ENCODE measurements at regions not wholly inside any gene's neighbourhood (a gene's known extent, or its start where the extent isn't known, plus 50 kb on each side); places are given as distances from the start of the nearest gene placed in this dataset.
"Not testable (repeated sequence)": the region's sequence is repeated elsewhere in the genome, so short reads cannot be mapped to it uniquely, and the experiment has no call there.

- TF ChIP-seq ZFP3 (CRISPR knock-in tag; IDR thresholded peaks at IDR 0.05) (no peak), ZC3H10 (CRISPR knock-in tag; IDR thresholded peaks at IDR 0.05) (no peak), TCF4 (CRISPR knock-in tag; IDR thresholded peaks at IDR 0.05; ENCODE audit: borderline replicate concordance) (no peak), ESRRG (CRISPR knock-in tag; IDR thresholded peaks at IDR 0.05) (no peak), TSHZ2 (CRISPR knock-in tag; IDR thresholded peaks at IDR 0.05) (no peak), PATZ1 (CRISPR knock-in tag; IDR thresholded peaks at IDR 0.05; ENCODE audit: borderline replicate concordance) (no peak), SNAI2 (CRISPR knock-in tag; IDR thresholded peaks at IDR 0.05) (no peak), ZFP30 (CRISPR knock-in tag; IDR thresholded peaks at IDR 0.05) (no peak), OSR1 (CRISPR knock-in tag; IDR thresholded peaks at IDR 0.05) (no peak), ISL1 (CRISPR knock-in tag; IDR thresholded peaks at IDR 0.05) (no peak), ZNF8 (CRISPR knock-in tag; IDR thresholded peaks at IDR 0.05) (no peak), ARNTL (CRISPR knock-in tag; IDR thresholded peaks at IDR 0.05; ENCODE audit: borderline replicate concordance, low read depth) (no peak), ZNF70 (CRISPR knock-in tag; IDR thresholded peaks at IDR 0.05) (no peak), CSDC2 (CRISPR knock-in tag; IDR thresholded peaks at IDR 0.05) (no peak), RARB (CRISPR knock-in tag; IDR thresholded peaks at IDR 0.05) (no peak)
- TF ChIP-seq, protein P1, sequence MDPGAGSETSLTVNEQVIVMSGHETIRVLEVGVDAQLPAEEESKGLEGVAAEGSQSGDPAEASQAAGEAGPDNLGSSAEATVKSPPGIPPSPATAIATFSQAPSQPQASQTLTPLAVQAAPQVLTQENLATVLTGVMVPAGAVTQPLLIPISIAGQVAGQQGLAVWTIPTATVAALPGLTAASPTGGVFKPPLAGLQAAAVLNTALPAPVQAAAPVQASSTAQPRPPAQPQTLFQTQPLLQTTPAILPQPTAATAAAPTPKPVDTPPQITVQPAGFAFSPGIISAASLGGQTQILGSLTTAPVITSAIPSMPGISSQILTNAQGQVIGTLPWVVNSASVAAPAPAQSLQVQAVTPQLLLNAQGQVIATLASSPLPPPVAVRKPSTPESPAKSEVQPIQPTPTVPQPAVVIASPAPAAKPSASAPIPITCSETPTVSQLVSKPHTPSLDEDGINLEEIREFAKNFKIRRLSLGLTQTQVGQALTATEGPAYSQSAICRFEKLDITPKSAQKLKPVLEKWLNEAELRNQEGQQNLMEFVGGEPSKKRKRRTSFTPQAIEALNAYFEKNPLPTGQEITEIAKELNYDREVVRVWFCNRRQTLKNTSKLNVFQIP (CRISPR knock-in tag; IDR thresholded peaks at IDR 0.05; ENCODE audit: borderline replicate concordance, low read depth), result no peak
- ATAC-seq, result no peak
These were observed 972.9 kb downstream of the SLC6A15 start for GRCh38 chr12:83939718-83940117.

GRCh38 chr12:83933615-83934014 is 979.0 kb downstream of the SLC6A15 start:
- ATAC-seq, result no peak
- TF ChIP-seq, protein P1 (CRISPR knock-in tag; IDR thresholded peaks at IDR 0.05; ENCODE audit: borderline replicate concordance, low read depth), result no peak
- peak; percentile 93 for TF ChIP-seq ZNF8 (CRISPR knock-in tag; IDR thresholded peaks at IDR 0.05)

DNA sequence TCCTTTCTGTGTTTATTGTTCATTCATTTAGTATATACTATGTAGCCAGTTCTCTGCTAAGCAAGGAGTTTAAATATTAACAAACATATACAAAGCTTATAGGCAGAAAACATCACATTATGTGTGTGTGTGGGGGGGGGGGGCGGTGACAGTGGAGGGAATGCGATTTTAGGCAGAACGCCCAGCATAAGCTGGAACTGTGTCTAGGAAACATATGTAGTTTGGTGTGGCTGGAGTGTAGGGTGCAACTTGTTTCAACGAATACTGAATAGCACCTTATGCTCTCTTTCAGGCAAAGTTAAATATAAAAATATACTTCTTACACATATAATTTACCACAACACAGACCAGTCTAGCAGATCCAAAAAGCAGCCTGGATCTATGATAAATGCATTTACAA is 980.6 kb downstream of the SLC6A15 start:
- no peak for ATAC-seq

GRCh38 chr12:83931451-83931850 is 981.1 kb downstream of the SLC6A15 start:
- TF ChIP-seq CSDC2 (CRISPR knock-in tag; IDR thresholded peaks at IDR 0.05) (no peak), TOX (CRISPR knock-in tag; IDR thresholded peaks at IDR 0.05; ENCODE audit: borderline replicate concordance) (no peak), BACH2 (CRISPR knock-in tag; IDR thresholded peaks at IDR 0.05; ENCODE audit: borderline replicate concordance) (no peak), ISL1 (CRISPR knock-in tag; IDR thresholded peaks at IDR 0.05) (peak; percentile 67)
- ATAC-seq, result no peak

More for the DNA sequence above, 980.6 kb downstream of the SLC6A15 start:
- TF ChIP-seq, protein P2, sequence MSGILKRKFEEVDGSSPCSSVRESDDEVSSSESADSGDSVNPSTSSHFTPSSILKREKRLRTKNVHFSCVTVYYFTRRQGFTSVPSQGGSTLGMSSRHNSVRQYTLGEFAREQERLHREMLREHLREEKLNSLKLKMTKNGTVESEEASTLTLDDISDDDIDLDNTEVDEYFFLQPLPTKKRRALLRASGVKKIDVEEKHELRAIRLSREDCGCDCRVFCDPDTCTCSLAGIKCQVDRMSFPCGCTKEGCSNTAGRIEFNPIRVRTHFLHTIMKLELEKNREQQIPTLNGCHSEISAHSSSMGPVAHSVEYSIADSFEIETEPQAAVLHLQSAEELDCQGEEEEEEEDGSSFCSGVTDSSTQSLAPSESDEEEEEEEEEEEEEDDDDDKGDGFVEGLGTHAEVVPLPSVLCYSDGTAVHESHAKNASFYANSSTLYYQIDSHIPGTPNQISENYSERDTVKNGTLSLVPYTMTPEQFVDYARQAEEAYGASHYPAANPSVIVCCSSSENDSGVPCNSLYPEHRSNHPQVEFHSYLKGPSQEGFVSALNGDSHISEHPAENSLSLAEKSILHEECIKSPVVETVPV (CRISPR knock-in tag; IDR thresholded peaks at IDR 0.05), result no peak

- not testable (repeated sequence) for ATAC-seq
These were observed 982.8 kb downstream of the SLC6A15 start for GRCh38 chr12:83929792-83930191.

Data from SK-N-SH treated with all-trans-retinoic acid at 6 μM for 48 hours (cell line).